DOHH2 (cell line): ENCODE measurements at regions not wholly inside any gene's neighbourhood (a gene's known extent, or its start where the extent isn't known, plus 50 kb on each side); places are given as distances from the start of the nearest gene placed in this dataset.

Experiments used
- H3F3A ChIP-seq: fragments of 200-600 bp; sonication (generic), shearing (Covaris generic); 2 replicates; pipeline ENCODE4 v1.6.0; 2016; ENCODE audit warnings: antibody characterized with exemption, mild to moderate bottlenecking; ENCODE audit not compliant: control insufficient read depth, insufficient read depth
- H3K27ac ChIP-seq: fragments of 200-600 bp; sonication (generic); 2 replicates; pipeline ENCODE4 v1.5.1; 2014; ENCODE audit warnings: low read depth, mild to moderate bottlenecking, low read length, moderate library complexity
- H3K27me3 ChIP-seq: fragments of 200-600 bp; sonication (generic); 2 replicates; pipeline ENCODE4 v1.6.1; 2014; ENCODE audit warnings: mild to moderate bottlenecking, low read length, mixed read lengths; ENCODE audit not compliant: control insufficient read depth
- H3K36me3 ChIP-seq: fragments of 200-600 bp; sonication (generic); 2 replicates; pipeline ENCODE4 v1.6.1; 2014; ENCODE audit warnings: mild to moderate bottlenecking, low read length, moderate library complexity, mixed read lengths; ENCODE audit not compliant: control insufficient read depth
- H3K4me1 ChIP-seq: fragments of 200-600 bp; sonication (generic); 2 replicates; pipeline ENCODE4 v1.6.1; 2014; ENCODE audit warnings: mild to moderate bottlenecking, low read length, mixed read lengths; ENCODE audit not compliant: control insufficient read depth
- H3K4me2 ChIP-seq: fragments of 200-600 bp; sonication (generic); 2 replicates; pipeline ENCODE4 v1.6.0; 2014; ENCODE audit warnings: mild to moderate bottlenecking, low read length, moderate library complexity
- H3K4me3 ChIP-seq: fragments of 200-600 bp; sonication (generic); 2 replicates; pipeline ENCODE4 v1.5.1; 2014; ENCODE audit warnings: mild to moderate bottlenecking, low read length, mixed read lengths
- H3K79me2 ChIP-seq: fragments of 200-600 bp; sonication (generic); 2 replicates; pipeline ENCODE4 v1.6.1; 2014; ENCODE audit warnings: mild to moderate bottlenecking, low read length, mixed read lengths; ENCODE audit not compliant: control insufficient read depth
- H3K9me2 ChIP-seq: fragments of 200-600 bp; sonication (generic); replicated peaks from 2 replicates; pipeline ENCODE4 v1.6.1; 2014; ENCODE audit warnings: mild to moderate bottlenecking, low read length, mixed read lengths; ENCODE audit not compliant: control insufficient read depth
- H3K9me3 ChIP-seq: fragments of 200-600 bp; sonication (generic); 2 replicates; pipeline ENCODE4 v1.6.1; 2014; ENCODE audit warnings: antibody characterized with exemption, low read length, mixed read lengths; ENCODE audit not compliant: control insufficient read depth, insufficient read depth
- H4K20me1 ChIP-seq: fragments of 200-600 bp; sonication (generic); 2 replicates; pipeline ENCODE4 v1.6.0; 2014; ENCODE audit warnings: low read depth, mild to moderate bottlenecking, antibody characterized with exemption, low read length, moderate library complexity; ENCODE audit not compliant: control insufficient read depth, insufficient read depth
- CTCF ChIP-seq: fragments of 200-600 bp; sonication (generic); IDR thresholded peaks from one replicate; pipeline ENCODE4 v1.5.1; 2014; ENCODE audit warnings: antibody characterized with exemption, mild to moderate bottlenecking, low read depth, low read length; ENCODE audit not compliant: poor library complexity, severe bottlenecking
- EZH2phosphoT487 ChIP-seq: fragments of 200-600 bp; sonication (generic); IDR thresholded peaks from 2 replicates; pipeline ENCODE4 v1.6.1; 2017; ENCODE audit warnings: borderline replicate concordance, mild to moderate bottlenecking, antibody characterized with exemption, low read length, moderate library complexity, mixed read lengths

GRCh38 chr18:24982831-24983230, 369.1 kb downstream of the ZNF521 start:
- Histone ChIP-seq H3K79me2 (no peaks in the 10 kb centered on the region), H3K9me3 (no peaks in the 10 kb centered on the region), H3K4me1 (no peaks in the 10 kb centered on the region), H3K36me3 (no peaks in the 10 kb centered on the region), H3K27ac (no peak overlapping the region), H3K27me3 (no peaks in the 10 kb centered on the region), H3F3A (no peaks in the 10 kb centered on the region), H3K4me3 (no peak overlapping the region), H3K4me2 (no peak overlapping the region), H4K20me1 (no peaks in the 10 kb centered on the region), H3K9me2 (no peaks in the 10 kb centered on the region)
- TF ChIP-seq CTCF: no peak

DNA sequence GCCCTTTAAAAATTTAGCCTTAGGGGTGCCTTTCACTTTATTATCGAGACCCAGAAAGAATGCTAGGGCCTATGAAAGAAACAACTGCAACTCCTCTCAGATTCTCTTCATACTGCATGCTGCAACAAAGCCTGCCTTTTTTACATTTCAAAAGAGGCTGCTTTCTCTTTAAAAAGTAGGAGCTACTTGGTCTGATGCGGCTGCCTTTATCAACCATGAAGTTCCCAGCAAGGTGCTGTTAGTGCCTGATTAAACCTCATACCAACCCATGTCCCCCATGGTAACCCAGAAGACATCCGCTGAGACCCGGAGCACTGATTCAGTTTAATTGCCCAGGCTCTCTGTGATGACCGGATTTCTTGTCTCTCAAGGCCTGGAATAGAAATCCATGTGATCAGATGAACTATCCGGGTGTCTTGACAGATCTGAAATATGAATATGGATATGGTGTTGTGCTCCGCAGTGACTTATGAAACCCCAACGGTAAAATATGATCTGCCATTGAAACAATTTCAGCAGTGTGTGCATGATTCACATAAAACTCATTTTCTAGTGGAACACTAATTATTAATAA, 368.3 kb downstream of the ZNF521 start:
- Histone ChIP-seq H3K27me3 (no peaks in the 10 kb centered on the region), H3K9me3 (no peaks in the 10 kb centered on the region), H3K79me2 (no peaks in the 10 kb centered on the region), H3K4me3 (no peak overlapping the region), H3F3A (no peaks in the 10 kb centered on the region), H3K36me3 (no peaks in the 10 kb centered on the region), H3K27ac (no peak overlapping the region), H3K4me1 (no peaks in the 10 kb centered on the region), H3K9me2 (no peaks in the 10 kb centered on the region), H3K4me2 (no peak overlapping the region), H4K20me1 (no peaks in the 10 kb centered on the region)
- TF ChIP-seq EZH2phosphoT487: no peak

DNA sequence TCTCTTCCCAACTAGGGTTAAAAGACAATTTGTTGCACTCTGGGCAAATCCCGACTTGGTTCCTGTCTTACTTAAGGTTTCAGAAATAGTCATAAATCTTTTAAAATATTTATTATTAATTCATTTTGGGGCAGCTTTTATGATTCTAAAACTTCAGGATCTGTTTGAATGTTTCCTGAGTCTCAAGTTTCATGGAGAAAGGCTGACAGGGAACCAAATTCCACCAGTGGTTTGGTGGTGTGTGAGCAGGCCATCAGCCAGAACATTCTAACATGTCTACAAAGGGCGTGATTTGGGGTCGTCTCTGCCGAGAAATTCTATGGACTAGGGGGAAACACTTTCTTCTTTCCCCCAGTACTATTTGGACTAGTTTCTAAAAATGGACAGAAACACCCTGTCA, 366.4 kb downstream of the ZNF521 start:
- no peaks in the 10 kb centered on the region for H3K79me2 ChIP-seq
- H4K20me1 ChIP-seq: no peaks in the 10 kb centered on the region
- H3K27me3 ChIP-seq: no peaks in the 10 kb centered on the region
- TF ChIP-seq EZH2phosphoT487 (no peak), CTCF (no peak)
- no peaks in the 10 kb centered on the region for H3K9me3 ChIP-seq
- no peaks in the 10 kb centered on the region for H3K9me2 ChIP-seq
- no peak overlapping the region for H3K4me3 ChIP-seq
- H3K4me1 ChIP-seq: no peaks in the 10 kb centered on the region
- H3K27ac ChIP-seq: no peak overlapping the region
- H3K36me3 ChIP-seq: no peaks in the 10 kb centered on the region
- no peak overlapping the region for H3K4me2 ChIP-seq
- H3F3A ChIP-seq: no peaks in the 10 kb centered on the region

DNA sequence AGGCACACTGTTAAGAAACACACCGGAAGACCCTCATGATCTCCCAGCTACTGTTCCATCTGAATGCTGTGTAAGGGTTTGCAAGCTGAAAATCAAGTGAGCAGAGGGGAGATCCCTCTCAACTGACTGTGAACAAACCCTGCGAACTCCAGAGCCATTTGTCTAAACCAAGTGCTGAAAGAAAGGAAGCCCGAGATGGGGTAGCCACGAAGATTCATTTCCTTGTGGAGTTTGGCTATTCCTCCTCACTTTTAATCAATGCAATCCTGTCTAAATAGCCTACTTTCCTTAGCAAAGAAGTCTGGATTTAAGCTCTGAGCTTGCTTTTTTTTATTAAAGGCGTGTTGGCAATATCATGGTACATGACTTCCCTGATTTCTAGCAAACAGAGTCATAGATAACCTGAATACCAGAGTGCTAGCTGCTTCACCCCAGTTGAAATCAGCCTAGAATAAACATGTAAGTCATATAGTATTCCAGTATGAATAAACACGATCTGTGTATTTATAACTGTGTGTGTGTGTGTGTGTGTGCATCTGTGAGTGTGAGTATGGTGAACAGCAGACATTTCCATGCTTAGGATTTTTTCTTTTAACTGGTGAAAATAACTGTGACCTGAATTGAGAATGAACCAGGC, 365.2 kb downstream of the ZNF521 start:
- TF ChIP-seq CTCF: no peak
- TF ChIP-seq EZH2phosphoT487: no peak

More for the DNA sequence above, 365.2 kb downstream of the ZNF521 start:
- H3K36me3 ChIP-seq: no peaks in the 10 kb centered on the region
- H3K9me3 ChIP-seq: no peaks in the 10 kb centered on the region
- no peak overlapping the region for H3K4me2 ChIP-seq
- no peaks in the 10 kb centered on the region for H3K4me1 ChIP-seq
- no peaks in the 10 kb centered on the region for H3F3A ChIP-seq
- no peak overlapping the region for H3K4me3 ChIP-seq
- H3K9me2 ChIP-seq: no peaks in the 10 kb centered on the region
- no peaks in the 10 kb centered on the region for H3K27me3 ChIP-seq
- H3K27ac ChIP-seq: no peak overlapping the region
- no peaks in the 10 kb centered on the region for H3K79me2 ChIP-seq
- no peaks in the 10 kb centered on the region for H4K20me1 ChIP-seq
